ACHN (cell line): ENCODE measurements at regions not wholly inside any gene's neighbourhood (a gene's known extent, or its start where the extent isn't known, plus 50 kb on each side); places are given as distances from the start of the nearest gene placed in this dataset.

Experiments used
- DNase-seq: peaks from one replicate; pipeline ENCODE4 v3.0.0-alpha.2; 2015
- in situ Hi-C: cut with HindIII; loops from 2 replicates; pipeline ENCODE4 v1.10.0; 2017; ENCODE audit warnings: low sequenced_read_pairs, low pct_ligation_motif_present, low pct_unique_long_range_greater_than_20kb

GRCh38 chr16:62657116-62657515 is 620.9 kb upstream of the CDH8 start:
- no peak for DNase-seq
- in situ Hi-C loops: no loop called here

GRCh38 chr16:62652441-62653120 is 616.3 kb upstream of the CDH8 start:
- in situ Hi-C loops: no loop called here
- DNase-seq: no peak

- in situ Hi-C loops: no loop called here
- DNase-seq: no peak
These were observed 612.0 kb upstream of the CDH8 start for GRCh38 chr16:62648256-62648655.

GRCh38 chr16:62644030-62644812 is 608.0 kb upstream of the CDH8 start:
- in situ Hi-C loops: no loop called here
- no peak for DNase-seq

- in situ Hi-C loops: no loop called here
These were observed 606.4 kb upstream of the CDH8 start for GRCh38 chr16:62642677-62643076.

GRCh38 chr16:62639890-62640289 is 603.7 kb upstream of the CDH8 start:
- no peak for DNase-seq
- in situ Hi-C loops: no loop called here

More at GRCh38 chr16:62642677-62643076, 606.4 kb upstream of the CDH8 start:
- DNase-seq: no peak

- DNase-seq: no peak
- in situ Hi-C loops: no loop called here
These were observed 603.0 kb upstream of the CDH8 start for GRCh38 chr16:62638964-62639870.

GRCh38 chr16:62638324-62638911 is 602.2 kb upstream of the CDH8 start:
- no peak for DNase-seq
- in situ Hi-C loops: no loop called here

- in situ Hi-C loops: no loop called here
- DNase-seq: no peak
These were observed 589.1 kb upstream of the CDH8 start for GRCh38 chr16:62625326-62625725.

GRCh38 chr16:62620275-62620674 is 584.0 kb upstream of the CDH8 start:
- in situ Hi-C loops: no loop called here

GRCh38 chr16:62615526-62615925 is 579.3 kb upstream of the CDH8 start:
- no peak for DNase-seq
- in situ Hi-C loops: no loop called here

More at GRCh38 chr16:62620275-62620674, 584.0 kb upstream of the CDH8 start:
- DNase-seq: no peak

- DNase-seq: no peak
- in situ Hi-C loops: no loop called here
These were observed 574.1 kb upstream of the CDH8 start for GRCh38 chr16:62610291-62610690.

- no peak for DNase-seq
- in situ Hi-C loops: no loop called here
These were observed 566.6 kb upstream of the CDH8 start for GRCh38 chr16:62602790-62603189.

GRCh38 chr16:62597875-62598274 is 561.6 kb upstream of the CDH8 start:
- no peak for DNase-seq
- in situ Hi-C loops: no loop called here

GRCh38 chr16:62596584-62596983 is 560.3 kb upstream of the CDH8 start:
- DNase-seq: no peak
- in situ Hi-C loops: no loop called here

- no peak for DNase-seq
These were observed 559.9 kb upstream of the CDH8 start for GRCh38 chr16:62596125-62596524.

GRCh38 chr16:62586128-62586862 is 550.1 kb upstream of the CDH8 start:
- in situ Hi-C loops: no loop called here
- no peak for DNase-seq

More at GRCh38 chr16:62596125-62596524, 559.9 kb upstream of the CDH8 start:
- in situ Hi-C loops: no loop called here

- DNase-seq: no peak
- in situ Hi-C loops: no loop called here
These were observed 548.9 kb upstream of the CDH8 start for GRCh38 chr16:62585041-62585545.
